VCaP (cell line): ENCODE measurements at regions not wholly inside any gene's neighbourhood (a gene's known extent, or its start where the extent isn't known, plus 50 kb on each side); places are given as distances from the start of the nearest gene placed in this dataset.

ENCODE experiments used
- H3K27ac ChIP-seq: fragments of 450-650 bp; 2 replicates; pipeline ENCODE4 v1.5.1; 2017
- TF ChIP-seq, protein P1 (sequence below): fragments of 450-650 bp; conservative IDR thresholded peaks from 2 replicates; pipeline ENCODE4 v1.5.1; 2017; ENCODE audit warnings: mild to moderate bottlenecking, moderate library complexity

DNA sequence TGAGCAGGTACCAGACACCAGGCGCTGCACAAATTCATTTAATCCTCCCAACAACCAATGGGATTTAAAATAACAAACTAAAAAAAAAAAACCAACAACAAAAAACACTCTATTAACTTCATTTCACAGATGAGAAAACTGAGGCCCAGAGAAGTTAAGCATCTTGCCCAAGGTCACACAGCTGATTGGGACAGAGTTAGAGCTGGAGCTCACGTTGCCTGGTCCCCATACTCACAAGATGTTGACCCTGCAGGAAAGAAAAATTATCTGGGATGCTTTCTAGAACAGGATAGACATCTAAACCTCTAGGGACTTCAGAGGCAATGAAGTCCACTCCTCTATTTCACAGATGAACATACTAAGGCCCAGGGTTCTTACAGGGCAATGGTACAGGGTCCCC lies 175.3 kb downstream of the PSMG1 start:
- TF ChIP-seq, protein P1, sequence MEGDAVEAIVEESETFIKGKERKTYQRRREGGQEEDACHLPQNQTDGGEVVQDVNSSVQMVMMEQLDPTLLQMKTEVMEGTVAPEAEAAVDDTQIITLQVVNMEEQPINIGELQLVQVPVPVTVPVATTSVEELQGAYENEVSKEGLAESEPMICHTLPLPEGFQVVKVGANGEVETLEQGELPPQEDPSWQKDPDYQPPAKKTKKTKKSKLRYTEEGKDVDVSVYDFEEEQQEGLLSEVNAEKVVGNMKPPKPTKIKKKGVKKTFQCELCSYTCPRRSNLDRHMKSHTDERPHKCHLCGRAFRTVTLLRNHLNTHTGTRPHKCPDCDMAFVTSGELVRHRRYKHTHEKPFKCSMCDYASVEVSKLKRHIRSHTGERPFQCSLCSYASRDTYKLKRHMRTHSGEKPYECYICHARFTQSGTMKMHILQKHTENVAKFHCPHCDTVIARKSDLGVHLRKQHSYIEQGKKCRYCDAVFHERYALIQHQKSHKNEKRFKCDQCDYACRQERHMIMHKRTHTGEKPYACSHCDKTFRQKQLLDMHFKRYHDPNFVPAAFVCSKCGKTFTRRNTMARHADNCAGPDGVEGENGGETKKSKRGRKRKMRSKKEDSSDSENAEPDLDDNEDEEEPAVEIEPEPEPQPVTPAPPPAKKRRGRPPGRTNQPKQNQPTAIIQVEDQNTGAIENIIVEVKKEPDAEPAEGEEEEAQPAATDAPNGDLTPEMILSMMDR, result no peak
- H3K27ac ChIP-seq, result no peak overlapping the region

DNA sequence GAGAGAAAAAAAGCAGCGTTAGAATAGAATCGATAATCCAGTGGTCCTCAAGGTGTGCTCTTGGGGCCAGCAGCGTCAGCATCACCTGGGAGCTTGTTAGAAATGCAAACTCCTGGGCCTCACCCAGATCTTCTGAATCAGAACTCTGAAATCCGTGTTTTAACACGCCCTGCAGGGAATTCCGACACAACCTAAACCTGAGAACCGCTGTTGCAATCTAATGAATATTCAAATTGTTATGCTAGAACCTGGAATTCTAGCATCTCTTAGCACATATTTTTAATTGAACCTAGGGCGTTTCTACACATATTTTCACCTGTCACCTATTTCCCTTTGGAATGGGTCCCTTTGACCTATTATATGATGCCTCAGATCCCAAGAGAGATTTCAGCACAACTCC lies 175.7 kb downstream of the PSMG1 start:
- no peak overlapping the region for H3K27ac ChIP-seq
- TF ChIP-seq, protein P1, result no peak

DNA sequence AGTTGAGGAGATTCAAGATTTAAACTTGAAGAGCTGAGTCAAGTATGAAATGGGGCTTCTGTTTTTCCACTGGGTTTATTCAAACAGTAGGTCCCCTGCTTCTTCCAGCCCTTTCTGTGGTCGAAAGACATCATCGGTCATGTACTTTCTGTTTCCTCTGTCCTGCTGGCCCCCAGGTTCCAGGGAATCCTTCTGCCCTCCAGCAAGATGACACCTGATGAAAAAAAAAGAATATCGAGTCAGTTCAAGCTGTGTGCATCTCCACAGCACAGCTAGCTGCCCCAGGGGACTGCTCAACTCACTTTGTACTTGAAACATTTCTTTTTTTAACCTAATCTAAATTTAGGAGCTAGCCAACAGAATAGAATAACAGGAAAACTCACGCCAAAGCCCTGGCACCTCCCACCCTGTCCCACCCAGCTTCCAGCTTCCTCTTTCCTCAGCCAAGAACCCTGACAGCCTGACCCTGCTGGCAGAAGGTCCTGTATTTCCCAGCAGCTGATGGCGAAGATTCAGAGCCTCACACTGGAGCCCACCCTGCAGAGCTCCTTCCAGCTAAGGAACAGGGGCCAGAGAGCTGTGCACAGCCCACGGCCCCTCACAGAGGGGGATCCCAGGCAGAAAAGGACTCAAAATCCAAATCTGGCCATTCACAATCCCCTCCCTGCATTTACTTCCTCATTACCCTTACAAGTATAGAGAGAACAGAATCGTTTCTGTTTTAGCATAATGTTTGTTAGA lies 176.5 kb downstream of the PSMG1 start:
- TF ChIP-seq, protein P1, result no peak
- H3K27ac ChIP-seq, result no peak overlapping the region

DNA sequence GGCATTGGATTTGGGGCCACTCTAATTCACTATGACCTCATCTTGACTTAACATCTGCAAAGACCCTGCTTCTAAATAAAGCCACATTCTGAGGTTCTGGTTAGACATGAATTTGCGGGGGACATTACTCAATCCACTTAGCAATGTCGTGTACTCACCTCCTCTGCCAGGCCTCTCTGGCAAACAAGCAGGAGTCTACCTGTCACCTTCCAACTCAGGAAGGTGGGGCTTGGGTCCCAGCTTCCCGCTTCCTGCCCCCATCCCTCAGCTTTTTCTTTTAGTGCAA lies 177.8 kb downstream of the PSMG1 start:
- TF ChIP-seq, protein P1, result no peak
- no peak overlapping the region for H3K27ac ChIP-seq

DNA sequence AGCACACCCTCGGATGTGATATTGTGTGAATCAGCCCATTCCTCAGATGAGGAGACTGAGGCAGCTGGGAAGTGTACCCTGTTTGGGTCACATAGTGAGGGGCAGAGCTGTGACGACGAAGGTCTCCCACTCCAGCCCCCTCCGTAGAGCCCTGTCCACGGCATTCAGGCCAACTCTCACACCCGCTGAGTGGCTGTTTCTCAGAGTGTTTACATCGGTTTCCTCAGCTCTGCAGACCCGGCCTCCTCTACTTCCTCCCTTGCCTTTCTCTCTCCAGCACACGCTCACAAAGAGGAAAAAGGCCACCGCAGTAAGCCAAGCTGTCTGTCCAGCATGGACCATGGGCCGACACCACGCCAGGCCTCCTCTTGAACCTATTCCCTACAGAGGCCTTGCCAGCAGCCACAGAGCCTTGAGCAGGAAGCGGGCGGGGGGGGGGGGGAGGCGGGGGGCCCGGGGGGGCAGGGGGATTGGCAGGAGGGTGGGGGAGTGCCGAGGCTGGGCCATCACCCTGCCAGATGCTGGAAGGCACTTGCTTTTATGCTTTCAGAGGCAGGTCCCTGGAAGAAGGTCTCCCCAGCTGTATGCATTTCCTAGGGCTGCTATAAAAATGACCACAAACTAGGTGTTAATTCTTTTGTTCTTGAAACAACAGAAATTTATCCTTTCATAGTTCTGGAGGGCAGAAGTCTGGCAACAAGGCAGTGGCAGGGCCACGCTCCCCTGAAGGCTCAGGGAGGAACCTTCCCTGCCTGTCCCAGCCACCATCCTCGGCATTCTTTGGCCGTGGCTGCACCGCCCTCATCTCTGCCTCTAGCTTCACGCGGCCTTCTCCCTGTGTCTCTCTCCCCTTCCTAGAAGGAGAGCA lies 178.4 kb downstream of the PSMG1 start:
- H3K27ac ChIP-seq, result no peak overlapping the region
- TF ChIP-seq, protein P1, result no peak

- TF ChIP-seq, protein P1, result no peak
- no peak overlapping the region for H3K27ac ChIP-seq
Measured at GRCh38 chr21:39003982-39004633, 179.1 kb downstream of the PSMG1 start.

- no peak overlapping the region for H3K27ac ChIP-seq
Measured at GRCh38 chr21:39001341-39001740, 181.9 kb downstream of the PSMG1 start.

More at GRCh38 chr21:39001341-39001740, 181.9 kb downstream of the PSMG1 start:
- TF ChIP-seq, protein P1, result no peak
